ENCODE measurements at regions not wholly inside any gene's neighbourhood (a gene's known extent, or its start where the extent isn't known, plus 50 kb on each side); places are given as distances from the start of the nearest gene placed in this dataset.

GRCh38 chr16:52932321-52932720 lies 120.4 kb downstream of the CHD9NB start:
- Histone ChIP-seq H2AFZ (ENCODE audit: low read length) (no peak overlapping the region), H3K27me3 (ENCODE audit: insufficient read depth, low read length) (no peaks in the 10 kb centered on the region), H3K9me2 (ENCODE audit: low read depth, low read length) (no peaks in the 10 kb centered on the region), H3K9ac (ENCODE audit: low read length) (no peak overlapping the region), H3K4me1 (ENCODE audit: insufficient read depth, low read length, severe bottlenecking) (no peaks in the 10 kb centered on the region), H3K4me3 (ENCODE audit: low read depth, low read length, poor library complexity, severe bottlenecking) (no peak overlapping the region), H3K36me3 (ENCODE audit: insufficient read depth, low read length) (no peaks in the 10 kb centered on the region), H3K27ac (ENCODE audit: low read depth, low read length, poor library complexity, severe bottlenecking) (no peak overlapping the region), H3K4me2 (ENCODE audit: low read length) (no peak overlapping the region), H4K20me1 (ENCODE audit: insufficient read depth, low read length) (no peaks in the 10 kb centered on the region), H3F3A (ENCODE audit: insufficient read depth, low read length) (no peaks in the 10 kb centered on the region), H3K79me2 (ENCODE audit: insufficient read depth, low read length) (no peaks in the 10 kb centered on the region), H3K9me3 (ENCODE audit: low read length) (no peaks in the 10 kb centered on the region)
- TF ChIP-seq EZH2 (IDR thresholded peaks at IDR 0.05; ENCODE audit: borderline replicate concordance, low read length): no peak
- TF ChIP-seq CTCF (IDR thresholded peaks at IDR 0.05; ENCODE audit: low read length): no peak

- H3K27me3 ChIP-seq (ENCODE audit: insufficient read depth, low read length): no peaks in the 10 kb centered on the region
- H3K9me2 ChIP-seq (ENCODE audit: low read depth, low read length): no peaks in the 10 kb centered on the region
- H3K36me3 ChIP-seq (ENCODE audit: insufficient read depth, low read length): no peaks in the 10 kb centered on the region
- no peaks in the 10 kb centered on the region for H3K9me3 ChIP-seq (ENCODE audit: low read length)
- H3F3A ChIP-seq (ENCODE audit: insufficient read depth, low read length): no peaks in the 10 kb centered on the region
- no peak overlapping the region for H3K27ac ChIP-seq (ENCODE audit: low read depth, low read length, poor library complexity, severe bottlenecking)
- no peak for TF ChIP-seq CTCF (IDR thresholded peaks at IDR 0.05; ENCODE audit: low read length)
- no peak for TF ChIP-seq EZH2 (IDR thresholded peaks at IDR 0.05; ENCODE audit: borderline replicate concordance, low read length)
- H4K20me1 ChIP-seq (ENCODE audit: insufficient read depth, low read length): no peaks in the 10 kb centered on the region
- H3K4me3 ChIP-seq (ENCODE audit: low read depth, low read length, poor library complexity, severe bottlenecking): no peak overlapping the region
- no peaks in the 10 kb centered on the region for H3K79me2 ChIP-seq (ENCODE audit: insufficient read depth, low read length)
- H2AFZ ChIP-seq (ENCODE audit: low read length): no peak overlapping the region
- H3K4me2 ChIP-seq (ENCODE audit: low read length): no peak overlapping the region
- H3K9ac ChIP-seq (ENCODE audit: low read length): no peak overlapping the region
- no peaks in the 10 kb centered on the region for H3K4me1 ChIP-seq (ENCODE audit: insufficient read depth, low read length, severe bottlenecking)
Observed at GRCh38 chr16:52929478-52930400, 123.0 kb downstream of the CHD9NB start.

GRCh38 chr16:52928955-52929354 lies 123.7 kb downstream of the CHD9NB start:
- Histone ChIP-seq H3K27ac (ENCODE audit: low read depth, low read length, poor library complexity, severe bottlenecking) (no peak overlapping the region), H2AFZ (ENCODE audit: low read length) (no peak overlapping the region), H3K9me3 (ENCODE audit: low read length) (no peaks in the 10 kb centered on the region), H3K9me2 (ENCODE audit: low read depth, low read length) (no peaks in the 10 kb centered on the region), H3K36me3 (ENCODE audit: insufficient read depth, low read length) (no peaks in the 10 kb centered on the region), H3K4me2 (ENCODE audit: low read length) (no peak overlapping the region), H3K9ac (ENCODE audit: low read length) (no peak overlapping the region), H3K4me3 (ENCODE audit: low read depth, low read length, poor library complexity, severe bottlenecking) (no peak overlapping the region), H3K27me3 (ENCODE audit: insufficient read depth, low read length) (no peaks in the 10 kb centered on the region), H3K79me2 (ENCODE audit: insufficient read depth, low read length) (no peaks in the 10 kb centered on the region), H4K20me1 (ENCODE audit: insufficient read depth, low read length) (no peaks in the 10 kb centered on the region), H3K4me1 (ENCODE audit: insufficient read depth, low read length, severe bottlenecking) (no peaks in the 10 kb centered on the region), H3F3A (ENCODE audit: insufficient read depth, low read length) (no peaks in the 10 kb centered on the region)
- TF ChIP-seq EZH2 (IDR thresholded peaks at IDR 0.05; ENCODE audit: borderline replicate concordance, low read length): no peak

All from OCI-LY1 (cell line).